PC-3 (cell line): ENCODE measurements at regions not wholly inside any gene's neighbourhood (a gene's known extent, or its start where the extent isn't known, plus 50 kb on each side); places are given as distances from the start of the nearest gene placed in this dataset.

Experiments
- EZH2phosphoT487 ChIP-seq: fragments of 300-600 bp; sonication (generic); IDR thresholded peaks from 2 replicates; pipeline ENCODE4 v1.6.1; 2018; ENCODE audit warnings: mild to moderate bottlenecking, antibody characterized with exemption, low read length, borderline replicate concordance
- TF ChIP-seq, protein P1 (sequence below): fragments of 300-600 bp; sonication (generic); conservative IDR thresholded peaks from 2 replicates; pipeline ENCODE4 v1.5.1; 2017; ENCODE audit warnings: antibody characterized with exemption, low read depth, mild to moderate bottlenecking, low read length

DNA sequence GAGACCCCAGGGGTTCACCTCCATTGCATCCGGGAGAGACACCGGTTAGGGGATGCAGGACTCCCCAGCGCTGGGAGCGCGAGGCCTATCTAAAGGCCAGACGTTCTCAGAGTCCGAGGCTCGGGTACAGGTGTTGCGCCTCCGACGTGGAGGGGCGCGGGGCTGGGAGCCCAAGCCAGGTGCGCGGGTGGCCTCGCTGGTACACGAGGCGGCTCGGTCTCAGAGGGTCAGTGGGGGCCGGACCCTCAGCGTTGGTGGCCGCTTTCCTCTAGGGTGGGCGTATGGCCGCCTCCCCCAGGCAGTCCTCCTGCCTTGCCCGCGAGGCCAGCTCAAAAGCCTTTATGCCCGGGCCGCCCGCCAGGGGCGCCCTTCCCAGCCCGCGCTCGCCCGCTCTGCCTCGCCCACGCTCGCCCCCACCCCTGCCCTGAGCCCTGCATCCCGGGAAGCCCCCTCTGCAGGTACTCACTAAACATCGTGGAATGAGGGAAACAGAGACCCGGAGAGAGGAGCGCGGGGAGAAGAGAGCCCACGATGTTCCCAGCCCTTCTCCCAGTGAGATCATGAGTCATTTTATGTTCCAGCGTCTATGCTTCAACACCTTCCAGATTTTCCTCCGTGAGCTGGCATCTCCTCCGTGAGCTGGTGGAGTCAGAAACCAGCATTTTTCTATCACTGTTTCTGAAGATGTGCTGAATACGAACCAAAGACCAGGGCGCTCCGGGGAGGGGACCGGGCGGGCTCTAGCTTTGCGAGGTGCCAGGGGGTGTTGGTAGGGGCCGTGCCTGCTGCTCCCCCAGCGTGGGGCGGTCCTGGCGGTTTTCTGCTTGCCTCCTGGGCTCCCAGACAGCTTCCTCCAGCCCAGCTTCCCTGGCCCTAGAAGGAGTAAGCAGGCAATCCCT lies 73.8 kb downstream of the DIO3 start:
- TF ChIP-seq, protein P1, sequence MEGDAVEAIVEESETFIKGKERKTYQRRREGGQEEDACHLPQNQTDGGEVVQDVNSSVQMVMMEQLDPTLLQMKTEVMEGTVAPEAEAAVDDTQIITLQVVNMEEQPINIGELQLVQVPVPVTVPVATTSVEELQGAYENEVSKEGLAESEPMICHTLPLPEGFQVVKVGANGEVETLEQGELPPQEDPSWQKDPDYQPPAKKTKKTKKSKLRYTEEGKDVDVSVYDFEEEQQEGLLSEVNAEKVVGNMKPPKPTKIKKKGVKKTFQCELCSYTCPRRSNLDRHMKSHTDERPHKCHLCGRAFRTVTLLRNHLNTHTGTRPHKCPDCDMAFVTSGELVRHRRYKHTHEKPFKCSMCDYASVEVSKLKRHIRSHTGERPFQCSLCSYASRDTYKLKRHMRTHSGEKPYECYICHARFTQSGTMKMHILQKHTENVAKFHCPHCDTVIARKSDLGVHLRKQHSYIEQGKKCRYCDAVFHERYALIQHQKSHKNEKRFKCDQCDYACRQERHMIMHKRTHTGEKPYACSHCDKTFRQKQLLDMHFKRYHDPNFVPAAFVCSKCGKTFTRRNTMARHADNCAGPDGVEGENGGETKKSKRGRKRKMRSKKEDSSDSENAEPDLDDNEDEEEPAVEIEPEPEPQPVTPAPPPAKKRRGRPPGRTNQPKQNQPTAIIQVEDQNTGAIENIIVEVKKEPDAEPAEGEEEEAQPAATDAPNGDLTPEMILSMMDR: no peak
- TF ChIP-seq EZH2phosphoT487: no peak
